Ovary (tissue), 3 donors: ENCODE measurements at regions not wholly inside any gene's neighbourhood (a gene's known extent, or its start where the extent isn't known, plus 50 kb on each side); places are given as distances from the start of the nearest gene placed in this dataset.

Experiments
- EP300 ChIP-seq: sonication (generic); formaldehyde crosslinking; IDR thresholded peaks from one replicate; pipeline ENCODE4 v1.6.1; 2017; ENCODE audit warnings: antibody characterized with exemption
- POLR2A ChIP-seq: fragments of 450-650 bp; IDR thresholded peaks from one replicate; pipeline ENCODE4 v1.6.1; 2017; ENCODE audit warnings: antibody characterized with exemption, mild to moderate bottlenecking, moderate library complexity
- TF ChIP-seq, protein P1 (sequence below), 3 donors: fragments of 450-650 bp in 2 of 3; fragments of 200-600 bp in 1 of 3; IDR thresholded peaks; one replicate each; pipeline versions ENCODE4 v1.5.1 to v1.8.0; 2016 to 2022; ENCODE audit warnings: antibody characterized with exemption in 3 of 3, mild to moderate bottlenecking in 1 of 3
- donor health status: DM: no; HTN: no; CAD: no.

DNA sequence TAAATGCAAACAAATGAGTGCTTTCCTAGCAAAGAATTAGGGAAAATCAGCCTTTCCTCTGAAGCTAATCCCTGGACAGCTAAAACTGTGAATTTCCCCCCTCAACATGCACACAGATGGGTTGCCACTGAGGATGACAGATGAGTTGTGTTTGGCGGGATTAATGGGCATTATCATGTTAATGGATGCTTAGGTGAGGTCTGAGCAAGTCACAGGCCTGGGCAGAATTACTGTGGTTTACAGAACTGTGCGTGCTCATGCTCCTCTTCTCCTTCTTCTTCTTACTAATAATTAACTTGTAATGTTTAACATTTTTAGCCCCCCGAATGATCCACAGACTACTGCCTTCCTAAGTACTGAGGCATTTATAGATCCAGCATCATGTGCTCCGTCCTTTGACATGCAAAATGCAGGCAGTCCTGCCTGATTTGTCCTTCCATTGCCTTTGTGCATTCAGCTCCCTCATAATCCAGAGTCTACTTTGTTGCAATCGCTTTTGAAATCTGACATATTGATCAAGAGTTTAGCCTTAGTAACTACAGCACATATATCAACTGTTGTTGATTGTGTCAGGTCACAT lies 753.4 kb upstream of the MMS22L start:
- TF ChIP-seq POLR2A (no peak), EP300 (no peak)
- TF ChIP-seq, protein P1, sequence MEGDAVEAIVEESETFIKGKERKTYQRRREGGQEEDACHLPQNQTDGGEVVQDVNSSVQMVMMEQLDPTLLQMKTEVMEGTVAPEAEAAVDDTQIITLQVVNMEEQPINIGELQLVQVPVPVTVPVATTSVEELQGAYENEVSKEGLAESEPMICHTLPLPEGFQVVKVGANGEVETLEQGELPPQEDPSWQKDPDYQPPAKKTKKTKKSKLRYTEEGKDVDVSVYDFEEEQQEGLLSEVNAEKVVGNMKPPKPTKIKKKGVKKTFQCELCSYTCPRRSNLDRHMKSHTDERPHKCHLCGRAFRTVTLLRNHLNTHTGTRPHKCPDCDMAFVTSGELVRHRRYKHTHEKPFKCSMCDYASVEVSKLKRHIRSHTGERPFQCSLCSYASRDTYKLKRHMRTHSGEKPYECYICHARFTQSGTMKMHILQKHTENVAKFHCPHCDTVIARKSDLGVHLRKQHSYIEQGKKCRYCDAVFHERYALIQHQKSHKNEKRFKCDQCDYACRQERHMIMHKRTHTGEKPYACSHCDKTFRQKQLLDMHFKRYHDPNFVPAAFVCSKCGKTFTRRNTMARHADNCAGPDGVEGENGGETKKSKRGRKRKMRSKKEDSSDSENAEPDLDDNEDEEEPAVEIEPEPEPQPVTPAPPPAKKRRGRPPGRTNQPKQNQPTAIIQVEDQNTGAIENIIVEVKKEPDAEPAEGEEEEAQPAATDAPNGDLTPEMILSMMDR (IDR thresholded peaks at IDR 0.05), result no peak
